ENCODE measurements at regions not wholly inside any gene's neighbourhood (a gene's known extent, or its start where the extent isn't known, plus 50 kb on each side); places are given as distances from the start of the nearest gene placed in this dataset.

GRCh38 chr15:99451484-99451883, 114.3 kb upstream of the MEF2A start:
- TF ChIP-seq POLR2A (IDR thresholded peaks at IDR 0.05): no peak
- TF ChIP-seq, protein P1, sequence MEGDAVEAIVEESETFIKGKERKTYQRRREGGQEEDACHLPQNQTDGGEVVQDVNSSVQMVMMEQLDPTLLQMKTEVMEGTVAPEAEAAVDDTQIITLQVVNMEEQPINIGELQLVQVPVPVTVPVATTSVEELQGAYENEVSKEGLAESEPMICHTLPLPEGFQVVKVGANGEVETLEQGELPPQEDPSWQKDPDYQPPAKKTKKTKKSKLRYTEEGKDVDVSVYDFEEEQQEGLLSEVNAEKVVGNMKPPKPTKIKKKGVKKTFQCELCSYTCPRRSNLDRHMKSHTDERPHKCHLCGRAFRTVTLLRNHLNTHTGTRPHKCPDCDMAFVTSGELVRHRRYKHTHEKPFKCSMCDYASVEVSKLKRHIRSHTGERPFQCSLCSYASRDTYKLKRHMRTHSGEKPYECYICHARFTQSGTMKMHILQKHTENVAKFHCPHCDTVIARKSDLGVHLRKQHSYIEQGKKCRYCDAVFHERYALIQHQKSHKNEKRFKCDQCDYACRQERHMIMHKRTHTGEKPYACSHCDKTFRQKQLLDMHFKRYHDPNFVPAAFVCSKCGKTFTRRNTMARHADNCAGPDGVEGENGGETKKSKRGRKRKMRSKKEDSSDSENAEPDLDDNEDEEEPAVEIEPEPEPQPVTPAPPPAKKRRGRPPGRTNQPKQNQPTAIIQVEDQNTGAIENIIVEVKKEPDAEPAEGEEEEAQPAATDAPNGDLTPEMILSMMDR (IDR thresholded peaks at IDR 0.05): no peak
